GM18861 (cell line): ENCODE measurements at regions not wholly inside any gene's neighbourhood (a gene's known extent, or its start where the extent isn't known, plus 50 kb on each side); places are given as distances from the start of the nearest gene placed in this dataset.

Experiments
- ATAC-seq: cut with Tn5 transposase; IDR thresholded peaks from one replicate; pipeline ENCODE4 v1.9.1; 2021; ENCODE audit not compliant: unreplicated experiment

DNA sequence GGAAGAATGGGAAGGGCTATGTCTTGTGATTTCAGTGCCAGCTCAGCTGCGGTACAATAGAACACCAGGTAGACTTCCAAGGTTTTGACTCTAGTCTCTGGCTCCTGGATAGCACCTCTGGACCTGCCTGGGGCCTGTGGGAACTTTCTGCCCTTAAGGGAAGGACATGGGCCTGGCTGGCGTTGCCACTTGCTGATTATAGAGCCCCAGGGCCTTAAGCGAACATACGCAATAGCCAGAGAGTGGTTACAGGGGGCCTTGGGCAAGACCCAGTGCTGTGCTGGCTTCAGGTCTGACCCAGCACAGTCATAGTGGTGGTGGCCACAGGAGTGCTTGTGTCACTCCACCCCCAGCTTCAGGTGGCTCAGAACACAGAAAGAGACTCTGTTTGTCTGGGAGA, 131.1 kb upstream of the COL21A1 start:
- no peak for ATAC-seq

DNA sequence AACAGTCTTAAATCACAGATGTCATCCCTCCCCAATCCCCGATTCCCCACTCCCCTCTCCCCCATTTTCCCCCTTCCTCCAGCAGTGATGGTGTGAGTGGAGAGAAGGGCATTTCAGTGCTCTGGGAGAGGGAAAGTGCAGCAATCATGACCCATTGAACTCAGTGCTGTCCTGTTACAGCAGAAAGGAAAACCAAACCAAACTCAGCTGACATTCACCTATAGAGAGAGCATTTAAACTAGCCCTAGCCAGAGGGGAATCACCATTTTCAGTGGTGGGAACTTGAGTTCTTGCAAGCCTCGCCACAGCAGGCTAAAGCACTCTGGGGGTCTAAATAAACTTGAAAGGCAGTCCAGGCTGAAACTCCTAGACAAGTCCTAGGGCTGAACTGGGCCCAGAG, 129.9 kb upstream of the COL21A1 start:
- no peak for ATAC-seq

DNA sequence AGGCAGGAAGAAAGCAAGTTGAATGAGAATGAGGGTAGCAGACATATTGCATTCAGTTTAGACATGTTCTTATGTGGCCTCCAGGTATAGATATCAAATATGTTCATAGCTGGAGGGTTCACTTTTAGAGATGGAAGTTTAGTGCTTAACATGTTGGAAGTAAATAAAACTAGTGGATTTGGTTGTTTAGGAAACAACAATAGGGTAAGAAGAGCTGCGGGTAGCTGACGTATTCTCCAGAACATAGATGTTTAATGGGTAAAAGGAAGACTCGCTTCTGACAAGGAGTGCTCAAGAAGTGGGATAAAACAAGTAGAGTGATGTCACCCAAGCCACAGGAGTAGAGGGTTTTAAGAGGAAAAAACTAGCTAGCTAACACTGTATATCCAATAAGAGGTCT, 128.4 kb upstream of the COL21A1 start:
- ATAC-seq = no peak

DNA sequence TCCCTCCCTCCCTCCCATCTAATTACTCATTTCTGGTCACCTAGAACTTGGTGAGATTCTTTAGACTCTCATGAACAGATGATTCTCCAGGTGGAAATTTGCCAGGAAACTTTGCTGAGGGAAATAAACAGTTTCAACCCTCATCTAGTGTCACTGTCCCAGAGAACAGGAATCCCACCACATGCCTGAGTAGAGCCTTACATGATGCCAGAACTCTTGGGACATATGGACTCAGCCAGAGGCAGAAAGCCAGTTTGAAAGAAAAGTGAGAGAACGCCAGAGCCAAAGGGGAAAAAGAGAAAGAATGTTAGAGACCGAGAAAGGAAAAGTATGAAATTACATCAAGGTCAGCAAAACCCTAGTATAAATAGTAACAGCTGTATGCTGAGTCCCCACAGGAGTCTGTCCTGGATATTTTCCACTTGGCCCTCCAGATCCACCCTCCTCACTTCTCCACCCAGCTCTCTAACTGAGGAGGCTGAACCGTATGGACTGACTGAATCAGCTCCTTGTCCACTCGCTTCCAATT, 127.5 kb upstream of the COL21A1 start:
- ATAC-seq = no peak

DNA sequence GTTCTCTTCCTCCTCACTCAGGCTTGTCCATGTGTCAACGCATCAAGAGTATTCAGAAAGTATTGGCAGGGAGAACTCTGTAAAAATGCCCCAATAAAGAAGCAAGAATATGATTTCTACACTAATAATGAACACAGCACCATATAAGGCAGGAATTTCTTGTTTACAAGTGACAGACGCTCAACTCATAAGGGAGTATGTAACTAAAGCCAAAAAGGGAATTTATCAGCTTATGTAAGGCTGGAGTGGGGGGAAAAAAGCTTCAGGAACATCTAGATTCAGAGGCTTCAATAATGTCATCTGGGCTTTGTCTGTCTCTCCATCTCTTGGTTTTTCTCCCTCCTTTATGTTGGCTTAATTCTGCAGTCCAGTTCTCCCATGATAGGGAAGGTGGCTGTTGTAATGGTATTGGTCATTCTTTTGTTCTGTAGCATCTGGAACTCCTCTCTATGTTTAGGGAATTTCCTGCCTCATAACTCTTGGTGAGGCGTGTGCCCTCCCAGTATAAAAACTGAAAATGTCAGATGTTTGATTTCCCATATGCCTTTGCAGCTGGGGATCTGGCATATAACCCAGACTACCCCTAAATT, 125.1 kb upstream of the COL21A1 start:
- no peak for ATAC-seq

DNA sequence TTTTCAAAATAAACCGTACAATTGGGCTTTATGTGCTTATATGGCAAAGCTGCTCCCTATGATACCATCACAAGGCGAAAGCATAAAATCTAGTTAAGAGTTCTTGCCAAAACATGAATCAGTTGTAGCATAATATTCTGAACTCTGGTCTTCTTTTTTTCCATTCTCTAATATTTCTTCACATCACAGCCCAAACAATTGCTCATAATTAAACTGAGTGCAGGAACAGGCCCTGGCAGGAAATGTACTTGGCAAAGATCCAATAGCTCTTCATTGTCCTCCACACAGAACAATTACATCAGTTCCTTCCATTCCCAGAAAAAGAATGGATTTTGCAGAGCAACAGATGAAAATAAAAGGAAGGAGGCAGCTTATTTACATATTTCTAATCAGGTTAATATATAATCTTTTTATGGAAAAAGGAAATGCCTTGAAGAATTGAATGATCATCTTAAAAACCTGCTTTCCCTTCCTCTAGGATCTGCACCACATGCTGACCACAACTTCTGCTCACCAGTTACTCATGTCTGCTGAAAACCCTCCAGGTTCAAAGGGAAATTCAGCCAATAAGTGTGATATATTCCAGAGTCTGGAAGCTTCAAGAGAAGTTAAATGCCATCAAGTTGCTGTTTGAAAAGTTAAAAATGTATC, 123.3 kb upstream of the COL21A1 start:
- ATAC-seq = peak; percentile 81

DNA sequence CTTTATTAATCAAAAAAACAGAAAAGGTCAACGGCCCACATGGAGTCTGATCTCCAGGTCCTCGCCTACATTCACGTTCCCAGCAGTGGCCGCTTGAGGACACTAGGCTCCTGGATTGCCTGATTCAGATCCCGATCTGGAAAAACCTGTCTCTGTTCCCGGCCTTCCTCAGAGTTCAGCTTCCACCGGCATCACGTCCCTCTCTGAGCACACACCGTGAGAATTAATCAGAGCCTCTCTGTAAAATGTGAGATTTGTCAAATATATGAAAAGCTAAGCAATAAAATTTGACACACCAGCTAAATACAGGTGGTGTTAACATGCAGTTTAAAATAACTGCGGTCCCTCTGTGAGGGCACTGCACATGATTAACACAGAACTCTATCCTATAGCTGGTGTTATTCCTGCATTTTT, 122.8 kb upstream of the COL21A1 start:
- no peak for ATAC-seq

DNA sequence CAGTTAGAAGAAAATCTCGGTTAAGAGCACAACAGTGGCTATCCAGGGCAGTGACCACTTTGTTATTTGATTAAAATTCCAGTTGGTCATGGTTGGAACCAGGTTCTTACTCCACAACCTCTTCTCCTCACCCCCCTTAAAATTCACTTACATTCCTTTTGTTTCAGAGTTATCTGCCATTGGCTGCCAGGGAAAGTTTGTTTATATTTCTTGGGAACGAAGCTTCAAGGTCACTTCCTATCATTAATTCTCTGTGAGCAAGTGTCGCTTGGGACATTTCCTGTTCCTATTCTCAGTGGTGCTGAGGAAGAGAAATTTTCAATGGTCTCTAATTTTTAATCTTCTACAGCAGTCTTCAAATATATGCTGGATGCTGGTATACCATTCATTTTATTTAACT, 121.1 kb upstream of the COL21A1 start:
- ATAC-seq = no peak

DNA sequence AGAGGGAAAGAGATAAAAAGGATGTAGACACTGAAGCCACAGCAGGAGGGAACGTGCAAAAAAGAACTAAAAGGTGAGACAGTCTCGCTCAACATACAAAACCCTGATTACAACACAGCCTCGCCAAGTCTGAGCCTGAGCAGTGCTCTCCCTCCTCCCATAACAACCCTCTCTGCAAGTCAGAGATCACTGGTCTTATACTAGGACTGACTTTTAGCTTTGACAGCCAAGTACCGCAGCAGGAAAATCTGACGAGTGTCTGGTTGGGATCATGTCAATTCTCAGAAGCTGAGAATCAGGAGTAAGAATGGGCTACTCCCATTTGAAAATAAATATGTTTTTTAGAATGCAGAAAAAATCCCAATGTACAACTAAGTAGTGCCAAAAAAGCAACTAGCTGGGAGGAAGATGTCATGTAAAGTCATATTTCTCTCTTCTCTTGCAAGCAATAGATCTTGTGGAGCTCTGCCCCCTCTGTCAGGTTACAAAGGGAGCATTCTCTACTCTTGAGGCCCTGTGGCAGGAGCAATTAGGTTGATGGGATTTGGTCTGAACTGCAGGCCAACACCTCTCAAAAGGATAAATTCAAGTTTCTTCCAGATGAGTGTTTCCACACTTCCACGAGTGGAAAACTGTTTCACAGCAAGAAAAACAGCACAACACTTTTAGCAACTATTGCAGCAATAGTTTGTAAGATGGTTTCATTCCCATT, 118.9 kb upstream of the COL21A1 start:
- no peak for ATAC-seq

DNA sequence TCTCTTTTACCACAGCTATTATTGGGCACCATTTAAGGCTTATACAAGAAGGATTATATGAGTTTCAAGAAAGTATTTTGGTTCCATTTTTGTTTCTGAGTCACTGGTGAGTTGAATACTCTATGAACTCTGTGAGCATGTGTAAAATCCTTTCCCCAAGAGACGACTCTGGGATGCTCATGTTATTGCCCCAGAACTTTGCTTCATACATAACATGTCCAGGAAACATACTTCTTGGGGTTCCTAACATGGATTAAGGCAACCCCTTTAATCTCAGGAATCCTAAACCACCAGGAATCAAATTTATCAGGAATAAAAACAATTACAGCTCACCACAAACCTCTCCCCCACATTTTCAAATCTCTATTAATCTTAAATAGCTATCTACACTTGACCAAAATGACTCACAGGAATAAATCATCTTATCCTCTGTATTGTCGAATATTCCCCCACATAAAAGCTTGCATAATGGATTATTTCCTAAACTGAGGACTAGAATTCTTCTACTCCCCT, 117.5 kb upstream of the COL21A1 start:
- ATAC-seq = no peak

DNA sequence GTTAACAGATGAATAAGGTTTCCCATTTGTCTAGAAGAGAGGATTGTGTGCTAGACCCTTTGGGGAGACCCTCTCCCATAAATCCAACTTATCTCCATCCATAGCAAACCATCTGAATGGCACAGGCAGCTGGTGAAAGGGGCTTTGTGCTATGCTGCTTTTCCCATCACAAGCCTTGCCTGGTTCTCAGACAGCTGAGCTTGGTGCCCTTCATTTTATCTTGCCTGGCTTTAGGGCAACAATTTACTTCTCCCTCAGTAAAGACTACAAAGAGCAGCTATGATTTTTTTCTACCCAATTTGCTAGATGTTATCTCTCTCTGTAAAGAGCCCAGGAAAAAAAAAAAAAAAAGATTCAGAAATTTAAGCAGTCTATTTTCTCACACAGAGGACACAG, 117.0 kb upstream of the COL21A1 start:
- no peak for ATAC-seq

DNA sequence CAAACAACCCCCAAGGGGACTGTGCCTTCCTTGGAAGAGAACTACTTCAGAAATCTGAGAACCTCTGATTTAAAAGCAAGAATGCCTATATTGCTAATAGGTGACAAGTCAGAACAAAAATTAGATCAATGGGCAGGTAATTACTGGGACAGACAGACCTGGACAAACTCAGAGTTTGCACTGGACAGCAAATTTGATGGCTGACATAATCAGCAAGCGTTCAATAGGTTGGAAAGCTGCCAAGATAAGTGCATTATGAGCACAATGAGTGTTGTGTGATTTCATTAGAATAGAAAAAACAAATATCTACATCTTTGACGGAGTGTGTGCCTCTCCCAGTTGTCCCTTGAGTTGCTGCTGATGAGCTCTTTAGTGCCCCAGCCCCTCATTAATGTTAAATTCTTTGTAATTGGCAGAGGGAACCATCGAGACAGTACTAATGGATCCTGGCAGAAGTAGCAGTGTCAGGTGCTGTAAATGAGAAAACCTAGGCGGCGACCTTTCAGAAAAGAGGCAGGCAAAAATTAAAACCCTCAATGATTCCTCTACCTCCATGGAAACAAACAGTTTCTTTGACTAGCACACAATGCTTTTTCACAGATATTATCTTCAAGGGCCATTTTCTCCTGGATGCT, 116.5 kb upstream of the COL21A1 start:
- ATAC-seq = no peak

DNA sequence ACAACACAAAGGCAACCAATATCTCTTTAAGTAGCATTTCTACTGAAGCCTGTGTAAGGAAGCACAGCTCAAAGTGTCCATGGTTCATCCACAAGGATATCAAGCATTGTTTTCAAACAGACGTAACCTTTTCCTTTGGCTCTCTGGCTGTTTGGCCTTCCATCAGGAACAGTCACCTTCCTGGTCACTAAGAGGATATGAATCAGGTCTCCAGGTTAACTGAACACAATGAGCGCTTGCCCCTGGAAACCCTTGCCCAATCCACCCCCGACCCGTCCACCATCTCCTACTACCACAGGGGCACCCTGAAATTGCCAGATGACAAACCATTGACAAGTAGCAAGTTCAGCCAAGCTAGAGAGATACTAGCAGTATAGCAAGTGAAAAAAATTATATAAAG, 114.4 kb upstream of the COL21A1 start:
- ATAC-seq = no peak

DNA sequence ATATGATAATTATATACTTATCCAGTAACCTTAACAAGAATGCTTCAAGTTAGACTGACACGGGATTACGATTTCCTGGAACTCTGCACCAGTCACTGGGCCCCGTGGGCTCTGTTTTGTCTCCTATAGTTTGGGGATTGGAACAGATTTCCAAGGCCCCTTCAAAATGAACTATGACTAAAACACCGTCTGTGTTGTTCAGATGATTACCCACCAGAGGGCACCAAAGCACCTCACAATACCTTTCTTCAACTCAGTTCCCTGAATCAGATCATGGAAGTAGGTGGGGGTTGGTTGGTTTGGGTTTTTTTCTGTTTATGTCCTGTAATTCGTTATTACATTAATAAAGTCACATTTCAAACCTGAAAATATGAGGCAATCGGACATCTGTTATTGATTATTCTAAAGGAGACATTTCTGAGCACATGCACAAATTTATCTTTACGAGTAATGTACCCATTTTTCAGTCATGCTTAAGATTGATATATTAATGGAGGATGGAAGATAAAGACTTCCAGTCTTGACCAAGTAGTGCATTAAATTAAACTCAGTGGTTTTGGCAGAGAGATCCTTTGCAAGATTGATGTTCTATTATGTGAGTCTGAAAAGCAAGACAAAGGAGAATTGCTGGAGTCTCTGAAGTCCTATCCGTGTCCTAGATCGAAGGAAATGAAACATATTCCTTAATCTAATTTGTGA, 112.0 kb upstream of the COL21A1 start:
- peak; percentile 95 for ATAC-seq

DNA sequence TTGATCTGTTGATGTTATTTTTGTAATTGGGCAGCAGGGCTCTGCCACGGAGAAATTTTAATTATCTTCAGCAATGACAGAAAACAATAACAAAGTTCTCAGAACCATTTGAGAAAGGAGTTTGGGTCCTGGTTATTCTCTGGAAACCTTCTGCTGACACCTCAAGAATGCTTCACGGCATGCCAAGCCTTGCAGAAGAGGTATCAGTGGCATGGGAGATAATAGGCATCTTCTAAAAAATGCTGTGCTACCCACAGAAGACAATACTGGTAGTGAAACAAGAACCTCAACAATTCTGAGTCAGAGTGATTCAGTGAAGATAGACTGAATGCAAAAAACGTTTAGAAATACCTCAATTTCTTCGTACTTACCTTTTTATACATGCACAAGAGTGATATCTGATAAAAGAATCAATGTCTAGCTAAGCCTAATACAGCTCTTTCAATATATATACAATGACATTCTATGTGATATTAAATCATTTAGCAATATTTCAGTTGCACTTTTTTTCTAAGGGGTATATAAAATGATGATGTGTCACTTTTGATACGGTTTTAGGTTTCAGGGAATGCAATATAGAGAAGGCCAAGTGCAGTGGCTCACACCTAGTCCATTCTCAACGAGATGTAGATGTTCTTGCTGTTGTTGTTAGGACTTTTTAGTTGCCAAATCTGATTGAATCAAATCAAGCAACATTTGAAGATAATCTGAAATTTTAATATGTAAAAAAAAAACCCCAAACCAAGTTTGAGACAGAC, 110.4 kb upstream of the COL21A1 start:
- ATAC-seq = no peak

DNA sequence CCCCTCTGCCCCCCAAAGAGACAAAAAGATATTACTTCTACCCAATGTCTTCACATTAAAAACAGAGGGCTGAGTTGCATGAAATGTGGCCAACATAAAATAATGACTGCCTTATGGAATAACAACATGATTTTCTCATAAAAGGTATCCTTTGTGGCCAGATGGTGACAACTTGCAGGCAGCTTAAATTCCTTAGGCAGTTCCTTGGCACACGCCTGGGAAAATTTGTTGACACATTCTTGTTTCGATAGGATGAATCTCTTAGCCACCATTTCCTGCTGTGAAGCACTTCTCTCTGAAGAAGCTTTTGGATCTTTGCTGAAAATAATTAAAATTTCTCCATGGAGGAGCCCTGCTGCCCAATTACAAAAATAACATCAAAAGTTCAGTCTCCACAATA, 109.0 kb upstream of the COL21A1 start:
- no peak for ATAC-seq

DNA sequence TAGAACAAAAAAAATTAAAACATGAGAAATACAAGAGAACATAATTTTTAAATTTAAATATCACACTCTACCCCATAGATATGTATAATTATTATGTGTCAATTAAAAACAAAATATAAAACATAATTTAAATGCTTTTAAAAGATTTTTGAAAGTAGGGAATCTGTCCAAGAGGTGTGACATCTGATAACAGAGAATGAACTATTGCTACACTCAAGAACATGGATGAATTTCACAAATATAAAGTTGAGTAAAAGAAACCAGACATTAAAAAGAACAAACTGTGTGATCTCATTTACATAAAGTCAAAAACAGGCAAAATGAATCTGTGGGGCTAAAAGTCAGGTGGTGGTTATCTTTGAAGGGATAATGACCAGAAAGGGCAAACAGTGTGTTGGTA, 106.5 kb upstream of the COL21A1 start:
- no peak for ATAC-seq

DNA sequence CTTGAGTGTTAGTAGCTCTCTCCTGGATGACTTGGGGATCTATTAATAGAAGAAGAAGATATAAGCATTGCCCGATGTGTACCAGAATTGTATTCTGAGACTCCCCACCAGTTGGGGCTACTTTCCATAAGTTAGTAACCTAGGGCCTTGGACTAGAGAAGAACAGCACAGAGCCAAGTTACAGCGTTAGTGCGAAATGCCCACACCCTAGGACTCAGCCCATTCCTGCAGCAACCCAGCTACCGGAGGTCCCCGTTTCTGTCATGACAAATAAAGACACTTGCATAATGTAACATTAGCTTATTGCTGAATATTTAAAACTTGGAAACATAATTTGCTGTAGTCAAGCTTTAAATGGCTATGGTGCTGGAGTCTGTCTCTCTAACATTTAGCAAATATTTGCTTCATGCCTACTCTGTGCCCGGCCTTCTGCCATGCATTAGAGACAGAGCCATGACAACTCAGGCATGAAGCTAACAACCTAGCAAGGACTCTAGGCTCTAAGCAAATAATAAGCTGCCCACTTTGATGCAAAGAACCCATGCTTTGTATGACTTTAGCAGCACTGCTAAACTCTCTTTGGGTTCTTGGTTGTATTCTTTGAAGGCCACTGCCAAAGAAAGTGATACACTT, 103.4 kb upstream of the COL21A1 start:
- ATAC-seq = no peak

DNA sequence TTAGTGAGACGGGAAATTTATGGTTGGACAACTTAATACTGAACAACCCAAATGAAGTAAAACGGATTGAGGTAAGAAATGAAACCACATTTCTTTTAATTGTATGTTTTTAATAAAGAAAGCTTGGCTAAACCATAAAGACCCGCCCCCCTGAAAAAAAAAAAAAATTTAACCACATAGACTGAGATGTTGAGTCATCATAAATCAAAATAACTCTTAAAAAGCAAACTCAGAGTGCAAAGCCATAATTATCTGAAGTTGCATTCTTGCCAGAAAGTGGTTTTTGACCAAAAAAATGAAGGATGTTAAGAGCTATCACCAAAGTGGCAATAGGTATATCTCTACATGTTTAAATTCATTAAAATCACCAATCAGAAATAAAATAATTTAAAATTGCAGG, 101.8 kb upstream of the COL21A1 start:
- no peak for ATAC-seq

DNA sequence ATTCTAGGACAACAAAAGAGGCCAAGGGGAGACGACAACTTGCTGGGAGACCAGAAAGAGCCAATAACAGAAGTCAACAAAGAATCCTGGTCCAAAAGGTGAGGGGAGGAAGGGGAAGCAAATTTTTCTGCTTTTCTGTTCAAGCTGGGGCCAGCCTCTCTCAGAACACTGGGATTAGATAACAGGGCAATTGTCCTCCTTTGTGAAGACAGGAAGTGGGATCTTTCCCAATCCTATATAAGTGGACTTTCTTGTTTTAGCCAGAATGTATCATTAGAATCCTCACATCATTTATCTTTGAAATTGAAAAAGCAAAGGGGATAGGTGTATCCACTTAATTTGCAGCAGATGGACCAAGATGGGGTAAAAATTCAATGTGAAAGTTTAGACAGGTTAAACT, 101.2 kb upstream of the COL21A1 start:
- no peak for ATAC-seq
